Thoracic aorta (tissue), 2 donors: ENCODE measurements at regions not wholly inside any gene's neighbourhood (a gene's known extent, or its start where the extent isn't known, plus 50 kb on each side); places are given as distances from the start of the nearest gene placed in this dataset.

Experiments used
- ATAC-seq: fragments of 150-250 bp; one replicate; pipeline ENCODE4 v1.8.0; 2017; ENCODE audit warnings: low read depth; ENCODE audit not compliant: insufficient number of reproducible peaks, low FRiP score
- DNase-seq: peaks from one replicate; pipeline ENCODE4 v3.0.0-alpha.2; 2020; ENCODE audit warnings: low spot score
- H3K27ac ChIP-seq, 2 donors: fragments of 200-600 bp; sonication (generic); 1 replicate in 1 of 2; 2 replicates in 1 of 2; pipeline ENCODE4 v1.5.1; 2016; ENCODE audit warnings: mild to moderate bottlenecking in 2 of 2, moderate library complexity in 2 of 2
- H3K27me3 ChIP-seq: fragments of 200-600 bp; sonication (generic); replicated peaks from 2 replicates; pipeline ENCODE4 v1.6.0; 2016; ENCODE audit warnings: mild to moderate bottlenecking; ENCODE audit not compliant: insufficient read depth
- H3K36me3 ChIP-seq: fragments of 200-600 bp; sonication (generic); one replicate; pipeline ENCODE4 v1.5.1; 2016
- H3K4me1 ChIP-seq, 2 donors: fragments of 200-600 bp; sonication (generic); 1 replicate in 1 of 2; 2 replicates in 1 of 2; pipeline versions ENCODE4 v1.5.1 to v1.6.0; 2016; ENCODE audit warnings: low read depth in 2 of 2, mild to moderate bottlenecking in 1 of 2; ENCODE audit not compliant: control insufficient read depth in 1 of 2
- H3K4me3 ChIP-seq: fragments of 200-600 bp; sonication (generic); 2 replicates; pipeline ENCODE4 v1.5.1; 2016; ENCODE audit warnings: mild to moderate bottlenecking
- H3K9me3 ChIP-seq: fragments of 200-600 bp; sonication (generic); 2 replicates; pipeline ENCODE4 v1.5.1; 2016
- CTCF ChIP-seq: fragments of 200-600 bp; sonication (generic); IDR thresholded peaks from one replicate; pipeline ENCODE4 v1.5.1; 2019; ENCODE audit warnings: antibody characterized with exemption

DNA sequence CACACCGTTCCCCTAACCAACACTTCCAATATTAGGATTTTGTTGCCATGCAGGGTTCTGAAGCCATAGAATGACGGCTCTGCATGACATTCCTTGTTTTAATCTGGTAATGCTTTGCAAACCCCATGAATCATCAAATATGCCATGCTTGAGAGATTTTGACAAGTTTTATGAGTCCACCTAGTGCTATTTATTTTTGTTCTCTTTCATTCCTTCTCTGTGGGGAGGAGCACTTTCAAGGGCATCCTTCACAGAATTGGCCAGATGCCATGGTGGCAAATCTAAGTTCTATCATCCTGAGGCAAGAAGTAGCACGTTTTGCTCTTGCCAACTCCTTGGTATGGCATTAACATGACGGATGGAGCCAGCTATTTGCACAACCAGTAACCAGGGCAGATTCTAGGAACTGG, 268.4 kb downstream of the FAM76B start:
- TF ChIP-seq CTCF = no peak
- Histone ChIP-seq H3K36me3 (no peaks in the 10 kb centered on the region), H3K27ac (no peak overlapping the region), H3K27me3 (no peaks in the 10 kb centered on the region), H3K9me3 (no peaks in the 10 kb centered on the region), H3K4me1 (no peaks in the 10 kb centered on the region), H3K4me3 (no peak overlapping the region)
- DNase-seq (no peak), ATAC-seq (no peak)

DNA sequence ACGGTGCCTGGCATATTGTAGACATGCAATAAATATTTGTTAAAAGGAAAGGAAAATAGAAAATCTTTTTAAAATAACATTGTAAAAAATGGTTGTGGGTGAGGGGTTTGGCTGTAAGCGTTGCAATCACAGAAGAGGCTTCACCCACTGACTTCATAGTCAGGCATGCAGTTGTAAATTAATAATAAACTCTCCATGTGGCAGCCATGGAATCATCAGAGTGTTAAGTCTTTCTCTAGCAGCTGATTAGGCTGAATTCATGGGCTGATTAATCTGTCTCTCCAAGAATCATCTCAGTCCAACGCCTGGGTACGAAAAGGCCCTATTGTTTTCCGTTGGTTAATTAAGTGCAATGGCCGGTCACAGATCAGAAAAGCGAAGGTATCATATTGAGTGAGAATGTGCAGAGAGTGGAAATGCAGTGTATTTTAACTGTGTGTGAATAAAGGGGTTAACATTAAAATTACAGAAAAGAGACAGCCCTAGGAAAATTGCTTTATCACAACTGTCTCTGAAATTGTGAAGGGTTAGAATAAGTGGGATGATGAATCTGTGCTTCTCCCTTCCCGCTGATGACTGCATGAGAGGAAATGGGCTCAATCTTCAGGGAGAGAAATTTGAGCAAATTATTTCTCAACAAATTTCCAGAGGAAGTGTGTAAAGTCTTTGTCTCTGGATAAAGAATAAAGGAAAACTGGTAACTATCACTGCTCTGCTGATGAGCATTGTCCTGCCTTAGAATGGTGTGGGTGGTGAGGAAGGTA, 269.0 kb downstream of the FAM76B start:
- Histone ChIP-seq H3K4me3 (no peak overlapping the region), H3K4me1 (no peaks in the 10 kb centered on the region), H3K36me3 (no peaks in the 10 kb centered on the region), H3K9me3 (no peaks in the 10 kb centered on the region), H3K27ac (no peak overlapping the region), H3K27me3 (no peaks in the 10 kb centered on the region)
- no peak for DNase-seq
- TF ChIP-seq CTCF = no peak
- no peak for ATAC-seq

DNA sequence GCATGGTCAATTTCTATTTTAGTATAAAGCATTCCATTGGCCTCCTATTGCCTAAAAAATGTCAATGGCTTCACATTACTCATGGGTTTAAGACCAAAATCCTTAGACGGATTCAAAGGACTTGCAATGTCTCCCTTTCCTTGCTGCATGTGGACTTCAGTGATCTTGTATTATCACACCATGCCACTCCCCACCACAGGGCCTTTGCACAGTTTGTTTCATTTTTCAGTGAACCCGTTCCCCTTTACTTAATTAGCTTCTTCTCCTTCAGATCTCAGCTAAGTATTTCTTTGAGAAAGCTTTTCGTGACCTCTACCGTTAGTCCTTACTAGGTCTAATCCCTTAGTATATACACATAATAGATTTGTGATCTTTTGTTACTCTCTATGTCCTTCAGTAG, 269.7 kb downstream of the FAM76B start:
- H3K4me3 ChIP-seq = no peak overlapping the region
- DNase-seq = no peak
- no peaks in the 10 kb centered on the region for H3K9me3 ChIP-seq
- no peaks in the 10 kb centered on the region for H3K27me3 ChIP-seq
- ATAC-seq = no peak
- H3K36me3 ChIP-seq = no peaks in the 10 kb centered on the region
- H3K27ac ChIP-seq = no peak overlapping the region
- TF ChIP-seq CTCF = no peak
- no peaks in the 10 kb centered on the region for H3K4me1 ChIP-seq

- no peaks in the 10 kb centered on the region for H3K27me3 ChIP-seq
- H3K27ac ChIP-seq = no peak overlapping the region
- ATAC-seq = no peak
- no peak for DNase-seq
- no peaks in the 10 kb centered on the region for H3K9me3 ChIP-seq
- H3K4me3 ChIP-seq = no peak overlapping the region
- H3K4me1 ChIP-seq = no peaks in the 10 kb centered on the region
- H3K36me3 ChIP-seq = no peaks in the 10 kb centered on the region
- TF ChIP-seq CTCF = no peak
These were observed 272.1 kb downstream of the FAM76B start for GRCh38 chr11:95517453-95517852.

GRCh38 chr11:95516786-95517185, 272.8 kb downstream of the FAM76B start:
- no peaks in the 10 kb centered on the region for H3K9me3 ChIP-seq
- H3K4me3 ChIP-seq = no peak overlapping the region
- no peaks in the 10 kb centered on the region for H3K36me3 ChIP-seq
- ATAC-seq (no peak), DNase-seq (no peak)
- H3K27me3 ChIP-seq = no peaks in the 10 kb centered on the region
- H3K4me1 ChIP-seq = no peaks in the 10 kb centered on the region
- TF ChIP-seq CTCF = no peak
- H3K27ac ChIP-seq = no peak overlapping the region
